ENCODE measurements at regions not wholly inside any gene's neighbourhood (a gene's known extent, or its start where the extent isn't known, plus 50 kb on each side); places are given as distances from the start of the nearest gene placed in this dataset.

- Histone ChIP-seq H3K27me3 (replicated peaks; ENCODE audit: control insufficient read depth, insufficient read depth, low read length) (no peaks in the 10 kb centered on the region), H3K36me3 (ENCODE audit: control insufficient read depth, insufficient read depth, low read length) (no peaks in the 10 kb centered on the region), H3K4me3 (replicated peaks; ENCODE audit: low read depth, low read length) (no peak overlapping the region)
- no peak for DNase-seq (ENCODE audit: extremely low read depth, insufficient read length)
- no peak for TF ChIP-seq CTCF (IDR thresholded peaks at IDR 0.05; ENCODE audit: insufficient read depth, low read length, poor library complexity, severe bottlenecking)
Measured at GRCh38 chr2:226357816-226358215, 441.8 kb downstream of the IRS1 start.

- H3K27me3 ChIP-seq (replicated peaks; ENCODE audit: control insufficient read depth, insufficient read depth, low read length), result no peaks in the 10 kb centered on the region
- DNase-seq (ENCODE audit: extremely low read depth, insufficient read length), result no peak
- no peak for TF ChIP-seq CTCF (IDR thresholded peaks at IDR 0.05; ENCODE audit: insufficient read depth, low read length, poor library complexity, severe bottlenecking)
- H3K4me3 ChIP-seq (replicated peaks; ENCODE audit: low read depth, low read length), result no peak overlapping the region
- H3K36me3 ChIP-seq (ENCODE audit: control insufficient read depth, insufficient read depth, low read length), result no peaks in the 10 kb centered on the region
Measured at GRCh38 chr2:226355600-226355999, 444.0 kb downstream of the IRS1 start.

GRCh38 chr2:226354434-226354833 is 445.2 kb downstream of the IRS1 start:
- DNase-seq (ENCODE audit: extremely low read depth, insufficient read length), result no peak
- no peaks in the 10 kb centered on the region for H3K36me3 ChIP-seq (ENCODE audit: control insufficient read depth, insufficient read depth, low read length)
- H3K4me3 ChIP-seq (replicated peaks; ENCODE audit: low read depth, low read length), result no peak overlapping the region

GRCh38 chr2:226352941-226353560 is 446.6 kb downstream of the IRS1 start:
- DNase-seq (ENCODE audit: extremely low read depth, insufficient read length), result no peak
- no peak overlapping the region for H3K4me3 ChIP-seq (replicated peaks; ENCODE audit: low read depth, low read length)
- H3K36me3 ChIP-seq (ENCODE audit: control insufficient read depth, insufficient read depth, low read length), result no peaks in the 10 kb centered on the region
- no peaks in the 10 kb centered on the region; the same call in 1 of the 2 replicates for H3K27me3 ChIP-seq (replicated peaks; ENCODE audit: control insufficient read depth, insufficient read depth, low read length)
- no peak for TF ChIP-seq CTCF (IDR thresholded peaks at IDR 0.05; ENCODE audit: insufficient read depth, low read length, poor library complexity, severe bottlenecking)

More at GRCh38 chr2:226354434-226354833, 445.2 kb downstream of the IRS1 start:
- TF ChIP-seq CTCF (IDR thresholded peaks at IDR 0.05; ENCODE audit: insufficient read depth, low read length, poor library complexity, severe bottlenecking), result no peak
- no peaks in the 10 kb centered on the region; the same call in 1 of the 2 replicates for H3K27me3 ChIP-seq (replicated peaks; ENCODE audit: control insufficient read depth, insufficient read depth, low read length)

- no peak for TF ChIP-seq CTCF (IDR thresholded peaks at IDR 0.05; ENCODE audit: insufficient read depth, low read length, poor library complexity, severe bottlenecking)
- Histone ChIP-seq H3K27me3 (replicated peaks; ENCODE audit: control insufficient read depth, insufficient read depth, low read length) (no peaks in the 10 kb centered on the region; the same call in 1 of the 2 replicates), H3K4me3 (replicated peaks; ENCODE audit: low read depth, low read length) (no peak overlapping the region), H3K36me3 (ENCODE audit: control insufficient read depth, insufficient read depth, low read length) (no peaks in the 10 kb centered on the region)
- no peak for DNase-seq (ENCODE audit: extremely low read depth, insufficient read length)
Measured at GRCh38 chr2:226351711-226352110, 447.9 kb downstream of the IRS1 start.

GRCh38 chr2:226339616-226340015 is 460.0 kb downstream of the IRS1 start:
- Histone ChIP-seq H3K4me3 (replicated peaks; ENCODE audit: low read depth, low read length) (no peak overlapping the region), H3K27me3 (replicated peaks; ENCODE audit: control insufficient read depth, insufficient read depth, low read length) (no peaks in the 10 kb centered on the region), H3K36me3 (ENCODE audit: control insufficient read depth, insufficient read depth, low read length) (no peaks in the 10 kb centered on the region)
- no peak for TF ChIP-seq CTCF (IDR thresholded peaks at IDR 0.05; ENCODE audit: insufficient read depth, low read length, poor library complexity, severe bottlenecking)
- no peak for DNase-seq (ENCODE audit: extremely low read depth, insufficient read length)

Data from GM06990 (cell line).